OCI-LY1 (cell line): ENCODE measurements at regions not wholly inside any gene's neighbourhood (a gene's known extent, or its start where the extent isn't known, plus 50 kb on each side); places are given as distances from the start of the nearest gene placed in this dataset.

ENCODE experiments used
- CTCF ChIP-seq: fragments of 200-600 bp; sonication (generic), shearing (Covaris generic); IDR thresholded peaks from 2 replicates; pipeline ENCODE4 v1.5.1; 2017; ENCODE audit warnings: mild to moderate bottlenecking, antibody characterized with exemption, low read length, moderate library complexity, mixed read lengths
- EZH2 ChIP-seq: fragments of 200-600 bp; sonication (generic), shearing (Covaris generic); IDR thresholded peaks from 2 replicates; pipeline ENCODE4 v1.8.0; 2017; ENCODE audit warnings: borderline replicate concordance, mixed run types, mild to moderate bottlenecking, antibody characterized with exemption, low read length, moderate library complexity, mixed read lengths

GRCh38 chr6:109242925-109243324 is 139.3 kb downstream of the CD164 start:
- no peak for TF ChIP-seq CTCF
- no peak for TF ChIP-seq EZH2
